WERI-Rb-1 (cell line): ENCODE measurements at regions not wholly inside any gene's neighbourhood (a gene's known extent, or its start where the extent isn't known, plus 50 kb on each side); places are given as distances from the start of the nearest gene placed in this dataset.

Experiments used
- DNase-seq: peaks from one replicate; pipeline ENCODE4 v3.0.0-alpha.2; 2020
- H3K27ac ChIP-seq: fragments of 250-450 bp; sonication (Bioruptor Pico); 2 replicates; pipeline ENCODE4 v1.5.1; 2020; ENCODE audit warnings: mild to moderate bottlenecking, moderate library complexity
- H3K27me3 ChIP-seq: fragments of 250-450 bp; sonication (Bioruptor Pico); 2 replicates; pipeline ENCODE4 v1.5.1; 2021; ENCODE audit warnings: mild to moderate bottlenecking, low read depth, moderate library complexity; ENCODE audit not compliant: insufficient read depth, severe bottlenecking
- H3K36me3 ChIP-seq: fragments of 250-450 bp; sonication (Bioruptor Pico); 2 replicates; pipeline ENCODE4 v1.5.1; 2020; ENCODE audit warnings: mild to moderate bottlenecking, moderate library complexity
- H3K4me3 ChIP-seq: 2 replicates; pipeline ENCODE4 v1.5.1; 2011; ENCODE audit warnings: low read depth, mild to moderate bottlenecking, control low read depth, low read length
- H3K9me3 ChIP-seq: fragments of 250-450 bp; sonication (Bioruptor Pico); 2 replicates; pipeline ENCODE4 v1.5.1; 2021; ENCODE audit warnings: mild to moderate bottlenecking, moderate library complexity; ENCODE audit not compliant: severe bottlenecking
- TF ChIP-seq, protein P1 (sequence below): IDR thresholded peaks from 2 replicates; pipeline ENCODE4 v1.5.1; 2011; ENCODE audit warnings: low read depth, mild to moderate bottlenecking, control low read depth, inconsistent platforms, low read length

DNA sequence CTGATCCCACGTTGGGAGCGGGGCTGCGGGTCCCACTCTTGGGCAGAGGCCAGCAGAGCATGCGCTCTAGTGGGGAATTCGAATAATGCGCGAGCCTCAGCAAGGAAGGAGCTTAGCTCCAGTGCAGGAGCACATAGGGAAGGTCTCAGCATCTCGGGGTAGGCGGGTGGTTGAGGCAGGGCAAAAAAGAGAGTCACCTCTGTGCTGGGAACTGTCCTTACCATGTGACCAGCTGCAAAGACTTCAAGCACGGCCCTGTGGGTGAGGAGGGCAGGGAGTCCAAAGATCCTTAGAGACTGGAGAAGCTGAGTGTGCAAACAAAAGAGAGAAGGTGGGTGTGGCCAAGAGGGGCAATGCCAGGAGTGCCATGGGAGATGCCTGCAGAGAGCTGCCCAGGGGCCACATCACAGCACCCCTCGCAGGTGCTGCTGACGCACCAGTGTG, 79.2 kb upstream of the CD93 start:
- no peak for DNase-seq
- no peaks in the 10 kb centered on the region for H3K36me3 ChIP-seq
- peaks cover 28% of the 10 kb centered on the region for H3K27me3 ChIP-seq
- no peaks in the 10 kb centered on the region for H3K9me3 ChIP-seq
- H3K4me3 ChIP-seq: no peak overlapping the region
- no peak overlapping the region for H3K27ac ChIP-seq
- TF ChIP-seq, protein P1, sequence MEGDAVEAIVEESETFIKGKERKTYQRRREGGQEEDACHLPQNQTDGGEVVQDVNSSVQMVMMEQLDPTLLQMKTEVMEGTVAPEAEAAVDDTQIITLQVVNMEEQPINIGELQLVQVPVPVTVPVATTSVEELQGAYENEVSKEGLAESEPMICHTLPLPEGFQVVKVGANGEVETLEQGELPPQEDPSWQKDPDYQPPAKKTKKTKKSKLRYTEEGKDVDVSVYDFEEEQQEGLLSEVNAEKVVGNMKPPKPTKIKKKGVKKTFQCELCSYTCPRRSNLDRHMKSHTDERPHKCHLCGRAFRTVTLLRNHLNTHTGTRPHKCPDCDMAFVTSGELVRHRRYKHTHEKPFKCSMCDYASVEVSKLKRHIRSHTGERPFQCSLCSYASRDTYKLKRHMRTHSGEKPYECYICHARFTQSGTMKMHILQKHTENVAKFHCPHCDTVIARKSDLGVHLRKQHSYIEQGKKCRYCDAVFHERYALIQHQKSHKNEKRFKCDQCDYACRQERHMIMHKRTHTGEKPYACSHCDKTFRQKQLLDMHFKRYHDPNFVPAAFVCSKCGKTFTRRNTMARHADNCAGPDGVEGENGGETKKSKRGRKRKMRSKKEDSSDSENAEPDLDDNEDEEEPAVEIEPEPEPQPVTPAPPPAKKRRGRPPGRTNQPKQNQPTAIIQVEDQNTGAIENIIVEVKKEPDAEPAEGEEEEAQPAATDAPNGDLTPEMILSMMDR: peak; percentile 26; the same call in 1 of the 2 replicates

DNA sequence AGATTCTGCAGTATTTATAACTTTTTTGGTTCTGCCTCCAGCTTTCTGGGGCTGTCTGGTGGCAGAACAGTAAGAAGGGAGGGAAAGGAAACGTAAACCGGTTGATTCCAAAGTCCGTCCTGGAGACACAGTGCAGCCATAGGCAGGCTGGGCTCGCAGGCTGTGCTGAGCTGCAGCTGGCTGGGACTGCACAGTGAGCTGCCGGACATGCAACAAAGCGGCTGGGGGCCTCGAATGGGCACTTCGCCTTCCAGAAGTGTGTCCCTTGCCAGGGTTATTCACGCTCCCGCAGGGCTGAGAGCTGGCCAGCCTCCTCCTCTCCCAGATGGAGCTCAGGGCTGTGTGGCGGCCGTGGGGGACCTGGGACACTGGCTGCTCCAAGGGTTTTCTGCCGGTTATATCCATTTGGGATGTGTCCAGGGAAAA, 78.1 kb upstream of the CD93 start:
- H3K27ac ChIP-seq: no peak overlapping the region
- peaks cover 19% of the 10 kb centered on the region for H3K27me3 ChIP-seq
- no peak overlapping the region for H3K4me3 ChIP-seq
- no peaks in the 10 kb centered on the region for H3K9me3 ChIP-seq
- TF ChIP-seq, protein P1: no peak
- no peaks in the 10 kb centered on the region for H3K36me3 ChIP-seq
- DNase-seq: no peak

DNA sequence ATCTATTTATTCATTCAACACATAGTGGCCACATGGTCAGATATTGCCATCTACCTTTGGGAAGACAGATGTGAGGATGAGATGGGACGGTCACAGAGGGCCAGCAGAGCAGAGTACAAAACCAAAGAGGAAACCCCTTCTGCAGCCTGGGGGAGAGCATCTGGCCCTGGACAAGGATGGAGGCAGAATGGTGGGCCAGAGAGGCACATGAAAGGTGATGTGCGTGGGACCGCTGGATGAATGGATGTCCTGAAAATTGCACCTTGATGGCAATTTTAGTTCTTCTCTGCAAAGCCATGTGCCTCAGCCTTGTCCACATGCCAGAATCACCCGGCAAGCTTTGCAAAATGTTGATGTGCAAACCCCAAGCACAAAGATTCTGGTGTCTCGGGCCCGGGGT, 77.4 kb upstream of the CD93 start:
- H3K27me3 ChIP-seq: peaks cover 13% of the 10 kb centered on the region
- H3K36me3 ChIP-seq: no peaks in the 10 kb centered on the region
- H3K9me3 ChIP-seq: no peaks in the 10 kb centered on the region
- TF ChIP-seq, protein P1: no peak
- H3K27ac ChIP-seq: no peak overlapping the region
- no peak overlapping the region for H3K4me3 ChIP-seq
- no peak for DNase-seq

DNA sequence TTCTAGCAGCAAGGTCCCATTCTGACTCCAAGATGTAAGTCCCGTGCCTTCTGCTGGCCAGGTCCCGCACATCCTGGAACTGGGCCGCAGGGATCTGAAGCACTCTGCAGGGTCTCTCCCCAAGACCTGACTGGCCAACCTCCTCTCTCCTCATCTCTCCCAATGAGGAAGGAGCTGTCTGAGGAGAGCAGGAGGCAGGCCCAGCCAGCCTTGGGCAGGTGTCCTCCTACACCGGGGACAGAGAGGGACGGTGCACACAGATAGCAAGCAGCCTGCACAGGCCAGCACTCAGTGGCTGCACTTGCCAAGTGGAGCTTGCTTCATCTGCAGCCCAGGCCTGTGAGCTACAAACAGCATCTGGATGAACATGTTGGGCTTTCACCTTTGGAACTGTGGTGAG, 76.8 kb upstream of the CD93 start:
- no peaks in the 10 kb centered on the region for H3K9me3 ChIP-seq
- H3K27ac ChIP-seq: no peak overlapping the region
- TF ChIP-seq, protein P1: no peak
- no peak for DNase-seq
- H3K4me3 ChIP-seq: no peak overlapping the region
- H3K36me3 ChIP-seq: no peaks in the 10 kb centered on the region
- peaks cover 11% of the 10 kb centered on the region for H3K27me3 ChIP-seq

DNA sequence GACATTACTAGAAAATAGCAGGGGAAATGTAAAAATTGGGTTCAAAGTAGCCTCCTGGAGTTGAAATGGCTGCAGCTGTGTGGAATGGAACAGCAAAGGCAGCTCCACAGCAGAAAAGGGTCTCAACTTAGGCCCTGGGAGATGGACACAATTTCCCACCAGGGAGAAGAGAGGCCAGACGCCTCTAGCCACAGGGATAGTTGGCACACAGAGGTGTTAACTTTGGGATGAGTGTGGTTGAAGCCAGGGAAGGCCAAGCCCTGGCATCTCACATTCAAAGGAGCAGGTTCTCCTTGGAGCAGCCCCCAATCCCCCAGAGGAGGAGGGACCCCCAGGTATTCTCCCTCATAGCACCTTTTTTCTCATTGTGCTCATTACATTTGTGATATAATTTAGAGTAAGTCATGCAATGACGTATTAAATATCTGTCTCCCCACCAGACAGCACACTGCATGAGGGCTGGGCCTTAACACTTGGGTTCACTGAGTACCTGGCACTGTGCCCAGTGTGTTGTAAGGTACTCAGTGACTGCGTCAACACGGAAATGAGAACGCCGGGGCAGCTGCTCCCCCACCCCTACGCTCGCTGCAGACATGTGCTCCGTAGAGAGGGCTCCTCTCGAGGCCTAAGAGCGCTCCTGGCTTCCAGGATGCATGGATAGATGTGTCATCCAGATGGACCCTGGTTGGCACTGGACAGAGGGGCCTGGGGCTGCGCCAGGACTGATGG, 76.0 kb upstream of the CD93 start:
- no peak overlapping the region for H3K4me3 ChIP-seq
- no peaks in the 10 kb centered on the region for H3K9me3 ChIP-seq
- no peaks in the 10 kb centered on the region for H3K36me3 ChIP-seq
- TF ChIP-seq, protein P1: no peak
- peaks cover 11% of the 10 kb centered on the region for H3K27me3 ChIP-seq
- no peak for DNase-seq
- H3K27ac ChIP-seq: no peak overlapping the region
